Common myeloid progenitor, CD34-positive (primary cell): ENCODE measurements at regions not wholly inside any gene's neighbourhood (a gene's known extent, or its start where the extent isn't known, plus 50 kb on each side); places are given as distances from the start of the nearest gene placed in this dataset.

Experiments
- CTCF ChIA-PET: fragments of 350-600 bp; sonication (Branson Sonifier 250); formaldehyde crosslinking; loops from one replicate; lab custom pipeline; 2021; ENCODE audit warnings: antibody characterized with exemption; lab: Charles Lee
- POLR2A ChIA-PET: fragments of 350-600 bp; sonication (Branson Sonifier 250); formaldehyde crosslinking; loops from one replicate; lab custom pipeline; 2021; ENCODE audit warnings: antibody characterized with exemption; lab: Charles Lee
- DNase-seq, 3 donors: peaks; one replicate each; pipeline versions ENCODE4 v3.0.0 to v3.0.0-alpha.2; 2013
- H3K27ac ChIP-seq, 2 experiments: 1 replicate in 1 of 2; 2 replicates in 1 of 2; pipeline ENCODE4 v1.7.0; 2013; ENCODE audit warnings: inconsistent platforms in 2 of 2, low read length in 2 of 2, mild to moderate bottlenecking in 2 of 2, low read depth in 1 of 2, moderate library complexity in 1 of 2; ENCODE audit not compliant: severe bottlenecking in 2 of 2, insufficient read depth in 1 of 2, poor library complexity in 1 of 2
- H3K27me3 ChIP-seq, 5 experiments: replicated peaks in 2 of 5; 1 replicate in 3 of 5; 2 replicates in 2 of 5; pipeline versions ENCODE4 v1.6.1 to v1.7.0; 2013; ENCODE audit warnings: low read length in 4 of 5, mild to moderate bottlenecking in 2 of 5, moderate library complexity in 2 of 5, inconsistent platforms in 1 of 5; ENCODE audit not compliant: insufficient read depth in 5 of 5, control insufficient read depth in 4 of 5
- H3K36me3 ChIP-seq, 4 experiments: 1 replicate in 2 of 4; 2 replicates in 2 of 4; pipeline versions ENCODE4 v1.6.1 to v1.7.0; 2013; ENCODE audit warnings: low read length in 3 of 4, control low read depth in 1 of 4, mild to moderate bottlenecking in 1 of 4; ENCODE audit not compliant: control insufficient read depth in 4 of 4, insufficient read depth in 4 of 4
- H3K4me1 ChIP-seq, 4 experiments: 1 replicate in 3 of 4; 2 replicates in 1 of 4; pipeline versions ENCODE4 v1.6.1 to v1.7.1; 2013; ENCODE audit warnings: low read length in 3 of 4, mild to moderate bottlenecking in 3 of 4, control low read depth in 1 of 4, inconsistent platforms in 1 of 4, moderate library complexity in 1 of 4; ENCODE audit not compliant: control insufficient read depth in 4 of 4, insufficient read depth in 4 of 4; ENCODE audit errors: control extremely low read depth in 1 of 4
- H3K4me3 ChIP-seq, 7 experiments: 1 replicate in 4 of 7; 2 replicates in 3 of 7; pipeline versions ENCODE4 v1.5.1 to v1.7.0; 2013; ENCODE audit warnings: mild to moderate bottlenecking in 7 of 7, low read length in 6 of 7, moderate library complexity in 6 of 7, inconsistent platforms in 2 of 7, low read depth in 2 of 7, control low read depth in 1 of 7; ENCODE audit not compliant: insufficient read depth in 4 of 7, control insufficient read depth in 1 of 7; ENCODE audit errors: extremely low read depth in 1 of 7
- H3K9me3 ChIP-seq, 5 experiments: 1 replicate in 4 of 5; 2 replicates in 1 of 5; pipeline versions ENCODE4 v1.6.1 to v1.7.1; 2013; ENCODE audit warnings: low read length in 4 of 5, mild to moderate bottlenecking in 2 of 5, inconsistent platforms in 1 of 5, low read depth in 1 of 5, moderate library complexity in 1 of 5; ENCODE audit not compliant: control insufficient read depth in 4 of 5, insufficient read depth in 2 of 5; ENCODE audit errors: control extremely low read depth in 1 of 5
- WGBS: methylation state at CpG from one replicate; pipeline ENCODE4 v1.1.5; 2013; ENCODE audit not compliant: insufficient coverage; 5-methylcytosine and 5-hydroxymethylcytosine counted together

DNA sequence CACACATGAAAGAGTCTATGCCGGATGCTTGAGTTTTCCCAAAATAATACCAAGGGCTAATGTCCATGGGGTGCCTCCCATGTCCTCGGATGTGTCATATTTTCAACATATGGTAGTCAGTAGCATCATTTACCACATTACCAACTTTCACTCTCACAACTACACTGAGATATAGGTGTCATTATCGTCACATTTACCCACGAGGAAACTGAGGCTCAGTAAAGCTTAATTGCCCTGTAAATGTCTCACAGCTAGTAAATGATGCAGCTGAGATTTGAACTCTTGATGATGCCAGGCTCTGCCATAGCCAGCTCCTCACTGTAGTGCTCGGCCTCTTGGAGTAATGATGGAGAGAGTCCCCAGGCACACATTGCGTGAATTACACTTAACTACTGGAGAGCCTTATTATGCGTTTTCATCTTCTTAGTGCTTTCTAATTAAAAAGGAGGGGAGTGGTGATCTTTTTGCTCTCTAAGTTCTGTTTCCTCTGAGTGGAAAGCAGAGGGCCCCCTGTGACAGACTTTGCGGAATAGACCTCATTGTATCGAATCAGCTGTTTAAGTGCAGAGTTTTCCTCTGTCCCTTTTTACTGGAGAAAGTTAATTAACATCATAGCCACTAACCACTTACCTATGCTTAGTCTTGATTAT, 142.0 kb upstream of the SLCO3A1 start:
- CTCF ChIA-PET = no interaction called here

GRCh38 chr15:91712286-91712685, 141.2 kb upstream of the SLCO3A1 start:
- H3K4me3 ChIP-seq = no peak overlapping the region
- ChIA-PET POLR2A (no interaction called here), CTCF (no interaction called here)
- H3K9me3 ChIP-seq = peaks cover 1 to 11% (median 3%) of the 10 kb centered on the region in 5 experiments
- H3K36me3 ChIP-seq = no peaks in the 10 kb centered on the region
- no peak overlapping the region for H3K27ac ChIP-seq
- DNase-seq = no peak
- H3K27me3 ChIP-seq = no peaks in the 10 kb centered on the region
- 96% methylated on average over 4 of the region's 7 CpGs for WGBS
- no peaks in the 10 kb centered on the region for H3K4me1 ChIP-seq

More for the DNA sequence above, 142.0 kb upstream of the SLCO3A1 start:
- Histone ChIP-seq H3K4me1 (peaks cover 0 to 2% (median 0%) of the 10 kb centered on the region in 4 experiments), H3K4me3 (no peak overlapping the region), H3K36me3 (no peaks in the 10 kb centered on the region), H3K27me3 (no peaks in the 10 kb centered on the region), H3K27ac (no peak overlapping the region), H3K9me3 (peaks cover 0 to 7% (median 2%) of the 10 kb centered on the region in 5 experiments)
- DNase-seq = no peak
- POLR2A ChIA-PET = no interaction called here
- 91% methylated on average over 6 of the region's 9 CpGs for WGBS

DNA sequence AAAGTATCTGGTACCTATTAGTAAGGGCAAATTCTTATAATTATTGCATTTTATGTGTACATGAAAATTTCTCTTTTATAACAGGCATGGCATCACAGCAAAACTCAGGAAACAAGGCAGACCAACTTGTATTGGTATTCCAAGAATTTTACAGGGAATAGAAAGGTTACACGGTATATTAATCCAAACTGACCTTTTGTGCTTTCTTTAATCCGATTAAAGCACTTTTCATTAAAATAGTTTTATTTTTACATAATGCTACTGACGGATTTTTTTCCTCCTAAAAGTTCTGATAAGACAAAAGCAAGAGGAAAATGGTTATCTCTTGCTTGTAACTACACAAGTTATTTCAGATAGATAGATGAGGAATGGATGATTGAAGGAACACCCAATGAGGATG, 137.0 kb upstream of the SLCO3A1 start:
- Histone ChIP-seq H3K27ac (no peak overlapping the region), H3K36me3 (no peaks in the 10 kb centered on the region), H3K9me3 (peaks cover 1 to 11% (median 3%) of the 10 kb centered on the region in 5 experiments), H3K4me3 (no peak overlapping the region), H3K27me3 (no peaks in the 10 kb centered on the region), H3K4me1 (no peaks in the 10 kb centered on the region)
- DNase-seq = no peak
- ChIA-PET POLR2A (no interaction called here), CTCF (no interaction called here)
- WGBS = no CpG with 5 or more reads among the region's 3 CpGs

DNA sequence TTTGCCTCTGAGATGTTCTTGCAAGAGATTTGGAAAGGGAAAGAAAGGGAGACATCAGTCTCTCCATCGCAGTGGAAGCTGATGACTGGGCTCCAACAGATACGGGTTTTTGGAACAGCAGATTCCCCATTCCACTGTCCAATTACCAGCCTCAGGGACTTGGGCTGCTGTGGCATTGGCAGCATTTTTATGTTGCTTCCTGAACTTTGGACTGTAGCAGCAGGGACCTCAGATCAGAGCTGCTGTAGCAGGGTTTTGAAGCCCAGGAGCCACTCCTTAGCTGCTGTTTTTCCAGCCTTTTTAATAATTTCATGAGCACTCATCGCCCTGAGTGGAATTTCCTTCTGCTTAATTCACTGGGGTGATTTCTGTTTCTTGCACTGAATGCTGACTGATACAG, 135.7 kb upstream of the SLCO3A1 start:
- H3K27ac ChIP-seq = no peak overlapping the region
- H3K4me3 ChIP-seq = no peak overlapping the region
- no peaks in the 10 kb centered on the region for H3K36me3 ChIP-seq
- H3K27me3 ChIP-seq = no peaks in the 10 kb centered on the region
- ChIA-PET POLR2A (no interaction called here), CTCF (no interaction called here)
- H3K4me1 ChIP-seq = no peaks in the 10 kb centered on the region
- peaks cover 1 to 11% (median 3%) of the 10 kb centered on the region in 5 experiments for H3K9me3 ChIP-seq
- DNase-seq = no peak
- WGBS = 100% methylated on average over 3 of the region's 3 CpGs

DNA sequence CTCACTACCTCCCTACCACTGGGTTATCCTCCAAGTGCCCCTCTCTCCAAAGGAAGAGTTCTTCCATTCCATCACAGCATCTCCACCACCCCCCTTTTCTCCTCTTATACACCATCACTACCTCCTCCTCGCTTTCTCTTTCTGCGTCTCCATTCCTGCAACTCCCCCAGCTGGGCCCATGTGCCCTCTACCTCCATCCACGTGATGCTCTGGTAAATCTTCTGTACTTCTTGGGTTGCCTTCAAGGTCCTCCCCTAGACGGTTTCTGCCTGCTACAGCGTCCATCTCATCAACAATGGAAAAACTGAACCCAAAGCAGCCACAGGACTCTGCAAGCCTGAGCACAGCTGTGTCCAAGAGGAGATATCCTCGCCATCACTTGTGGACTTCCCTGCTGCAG, 129.5 kb upstream of the SLCO3A1 start:
- Histone ChIP-seq H3K27me3 (no peaks in the 10 kb centered on the region), H3K9me3 (peaks cover 0 to 3% (median 0%) of the 10 kb centered on the region in 5 experiments), H3K4me1 (no peaks in the 10 kb centered on the region), H3K4me3 (no peak overlapping the region), H3K27ac (no peak overlapping the region), H3K36me3 (no peaks in the 10 kb centered on the region)
- no peak for DNase-seq
- ChIA-PET CTCF (interaction anchor here (1.0 to 2.0 kb wide), 3 partner anchors 18 to 37 kb away, joined by 3 to 7 read pairs (median 3); no protein-coding TSS in a partner anchor), POLR2A (no interaction called here)
- 94% methylated on average over 6 of the region's 6 CpGs for WGBS

DNA sequence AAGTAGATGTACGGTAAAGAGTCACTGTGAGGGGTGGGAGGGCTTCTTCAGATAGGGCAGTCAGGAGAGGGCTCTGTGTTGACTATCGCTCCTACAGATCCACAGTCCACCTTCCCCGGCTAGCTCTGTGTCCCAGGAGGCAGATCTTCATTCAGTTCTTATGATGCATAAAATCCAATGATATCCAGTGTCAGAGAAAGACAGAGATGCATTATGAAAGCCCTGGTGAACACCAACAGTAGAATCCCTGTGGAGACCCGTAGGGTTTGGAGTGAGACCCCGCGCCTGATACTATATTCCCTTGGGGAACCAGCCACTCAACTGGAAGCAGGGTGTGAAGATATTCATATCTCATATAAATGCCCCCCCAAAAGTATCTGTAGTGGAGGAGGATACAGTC, 119.8 kb upstream of the SLCO3A1 start:
- no peak for DNase-seq
- 100% methylated on average over 1 of the region's 6 CpGs for whole genome bisulfite sequencing
- H3K4me1 ChIP-seq = no peaks in the 10 kb centered on the region
- ChIA-PET POLR2A (no interaction called here), CTCF (no interaction called here)
- H3K27me3 ChIP-seq = no peaks in the 10 kb centered on the region
- peaks cover 0 to 5% (median 0%) of the 10 kb centered on the region in 5 experiments for H3K9me3 ChIP-seq
- no peak overlapping the region for H3K4me3 ChIP-seq
- H3K36me3 ChIP-seq = no peaks in the 10 kb centered on the region
- H3K27ac ChIP-seq = no peak overlapping the region

DNA sequence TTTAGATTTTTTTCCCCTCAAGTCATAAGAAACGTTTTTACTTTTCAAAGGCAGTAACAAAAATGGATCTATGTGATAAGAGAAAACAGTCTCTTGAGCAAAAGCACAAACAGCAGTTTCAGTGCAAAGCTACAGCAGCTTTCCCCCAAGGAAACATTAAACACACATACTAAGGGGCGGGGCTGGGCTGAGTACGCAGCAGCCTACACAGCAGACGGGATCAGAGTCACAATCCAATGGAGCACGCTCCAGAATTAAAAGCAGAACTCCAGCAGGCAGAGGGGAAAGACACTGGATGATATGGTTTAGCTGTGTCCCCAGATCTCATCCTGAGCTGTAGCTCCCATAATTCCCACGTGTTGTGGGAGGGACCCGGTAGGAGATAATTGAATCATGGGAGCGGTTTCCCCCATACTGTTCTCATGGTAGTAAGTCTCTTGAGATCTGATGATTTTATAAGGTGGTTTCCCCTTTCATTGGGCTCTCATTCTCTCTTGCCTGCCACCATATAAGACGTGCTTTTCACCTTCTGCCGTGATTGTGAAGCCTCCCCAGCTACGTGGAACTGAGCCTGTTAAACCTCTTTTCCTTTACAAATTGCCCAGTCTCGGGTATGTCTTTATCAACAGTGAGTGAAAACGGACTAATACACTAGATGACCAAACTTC, 116.2 kb upstream of the SLCO3A1 start:
- Histone ChIP-seq H3K27ac (no peak overlapping the region), H3K36me3 (no peaks in the 10 kb centered on the region), H3K9me3 (no peaks in the 10 kb centered on the region), H3K4me1 (no peaks in the 10 kb centered on the region), H3K27me3 (no peaks in the 10 kb centered on the region), H3K4me3 (no peak overlapping the region)
- DNase-seq = no peak
- ChIA-PET POLR2A (no interaction called here), CTCF (interaction anchor here (1.1 kb wide), 1 partner anchor 342 kb away, joined by 3 read pairs; no protein-coding TSS in a partner anchor)
- WGBS = 93% methylated on average over 7 of the region's 13 CpGs
